ENCODE measurements at regions not wholly inside any gene's neighbourhood (a gene's known extent, or its start where the extent isn't known, plus 50 kb on each side); places are given as distances from the start of the nearest gene placed in this dataset.

- no TSS peak for BruUV-seq (replicated peaks)
These were observed 326.2 kb upstream of the PRDM1 start for GRCh38 chr6:105759946-105760345.

GRCh38 chr6:105759015-105759414 lies 327.1 kb upstream of the PRDM1 start:
- Histone ChIP-seq H3K4me3 (ENCODE audit: low read depth, low read length, poor library complexity, severe bottlenecking) (no peak overlapping the region), H3K79me2 (ENCODE audit: insufficient read depth, low read depth, low read length) (no peaks in the 10 kb centered on the region), H4K20me1 (ENCODE audit: insufficient read depth, low read length) (no peaks in the 10 kb centered on the region), H2AFZ (ENCODE audit: low read length) (peak overlapping the region; percentile 44; the same call in 1 of the 2 replicates), H3K4me1 (ENCODE audit: insufficient read depth, low read length, poor library complexity, severe bottlenecking) (peaks cover 50% of the 10 kb centered on the region), H3K9me3 (ENCODE audit: low read length) (no peaks in the 10 kb centered on the region), H3K4me2 (ENCODE audit: low read length) (peak overlapping the region; percentile 70), H3K36me3 (ENCODE audit: insufficient read depth, low read length) (no peaks in the 10 kb centered on the region), H3K9me2 (ENCODE audit: insufficient read depth, low read length) (no peaks in the 10 kb centered on the region), H3K27ac (ENCODE audit: low read depth, low read length, poor library complexity, severe bottlenecking) (peak overlapping the region; percentile 84)
- no peak for DNase-seq (ENCODE audit: low spot score)
- ChIA-PET POLR2A (interaction anchor here (0.5 to 1.6 kb wide), 11 partner anchors 13 to 1120 kb away, joined by 3 to 5 read pairs (median 3); no protein-coding TSS in a partner anchor), CTCF (ENCODE audit: unreplicated experiment) (interaction anchor here (0.6 kb wide), 1 partner anchor 253 kb away, joined by 3 read pairs; no protein-coding TSS in a partner anchor)
- TF ChIP-seq CTCF (conservative IDR thresholded peaks at IDR 0.05; ENCODE audit: low read length), result no peak
- TF ChIP-seq EZH2phosphoT487 (IDR thresholded peaks at IDR 0.05; ENCODE audit: borderline replicate concordance, low read depth, low read length), result no peak
- intact Hi-C loops (cut with micrococcal nuclease; ENCODE audit: unreplicated experiment), result loop anchor here (5.0 kb wide), 1 partner anchor 118 kb away; no protein-coding TSS in a partner anchor
- no TSS peak for BruUV-seq (replicated peaks)

More at GRCh38 chr6:105759946-105760345, 326.2 kb upstream of the PRDM1 start:
- H3K36me3 ChIP-seq (ENCODE audit: insufficient read depth, low read length), result no peaks in the 10 kb centered on the region
- CTCF ChIA-PET (ENCODE audit: unreplicated experiment), result interaction anchor here (0.6 kb wide), 1 partner anchor 118 kb away, joined by 3 read pairs; no protein-coding TSS in a partner anchor
- TF ChIP-seq EZH2phosphoT487 (IDR thresholded peaks at IDR 0.05; ENCODE audit: borderline replicate concordance, low read depth, low read length) (no peak), CTCF (conservative IDR thresholded peaks at IDR 0.05; ENCODE audit: low read length) (no peak)
- no peak overlapping the region for H3K27ac ChIP-seq (ENCODE audit: low read depth, low read length, poor library complexity, severe bottlenecking)
- H3K4me3 ChIP-seq (ENCODE audit: low read depth, low read length, poor library complexity, severe bottlenecking), result no peak overlapping the region
- H3K4me2 ChIP-seq (ENCODE audit: low read length), result no peak overlapping the region
- peak overlapping the region; percentile 8; the same call in 1 of the 2 replicates for H2AFZ ChIP-seq (ENCODE audit: low read length)
- no peaks in the 10 kb centered on the region for H4K20me1 ChIP-seq (ENCODE audit: insufficient read depth, low read length)
- no peaks in the 10 kb centered on the region for H3K9me2 ChIP-seq (ENCODE audit: insufficient read depth, low read length)
- H3K79me2 ChIP-seq (ENCODE audit: insufficient read depth, low read depth, low read length), result no peaks in the 10 kb centered on the region
- POLR2A ChIA-PET, result interaction anchor here (0.7 to 1.5 kb wide), 8 partner anchors 12 to 182 kb away, joined by 3 to 5 read pairs (median 3); no protein-coding TSS in a partner anchor
- no peak for DNase-seq (ENCODE audit: low spot score)
- intact Hi-C loops (cut with micrococcal nuclease; ENCODE audit: unreplicated experiment), result loop anchor here (5.0 kb wide), 1 partner anchor 117 kb away; no protein-coding TSS in a partner anchor
- H3K9me3 ChIP-seq (ENCODE audit: low read length), result no peaks in the 10 kb centered on the region
- H3K4me1 ChIP-seq (ENCODE audit: insufficient read depth, low read length, poor library complexity, severe bottlenecking), result peaks cover 50% of the 10 kb centered on the region

All from OCI-LY7 (cell line).